Thyroid gland (tissue), 4 donors: ENCODE measurements at regions not wholly inside any gene's neighbourhood (a gene's known extent, or its start where the extent isn't known, plus 50 kb on each side); places are given as distances from the start of the nearest gene placed in this dataset.
"Not testable (repeated sequence)": the region's sequence is repeated elsewhere in the genome, so short reads cannot be mapped to it uniquely, and the experiment has no call there.

ENCODE experiments used
- DNase-seq, 2 donors: peaks; one replicate each; pipeline ENCODE4 v3.0.0-alpha.2; 2019
- H3K27ac ChIP-seq, 3 donors: fragments of 200-600 bp; sonication (generic); 1 replicate in 2 of 3; 2 replicates in 1 of 3; pipeline ENCODE4 v1.5.1; 2016 to 2019; ENCODE audit warnings: mild to moderate bottlenecking in 1 of 3, moderate library complexity in 1 of 3
- H3K27me3 ChIP-seq: fragments of 200-600 bp; sonication (generic); one replicate; pipeline ENCODE4 v1.5.1; 2019
- H3K36me3 ChIP-seq, 2 donors: fragments of 200-600 bp; sonication (generic); one replicate each; pipeline ENCODE4 v1.5.1; 2016 to 2019
- H3K4me1 ChIP-seq, 2 donors: fragments of 200-600 bp; sonication (generic); one replicate each; pipeline ENCODE4 v1.5.1; 2017 to 2019
- H3K4me3 ChIP-seq, 3 donors: fragments of 200-600 bp; sonication (generic); replicated peaks in 1 of 3; 1 replicate in 2 of 3; 2 replicates in 1 of 3; pipeline ENCODE4 v1.5.1; 2016; ENCODE audit warnings: mild to moderate bottlenecking in 1 of 3
- H3K9me3 ChIP-seq: fragments of 200-600 bp; sonication (generic); one replicate; pipeline ENCODE4 v1.5.1; 2017
- CTCF ChIP-seq, 6 experiments: fragments of 200-600 bp in 3 of 6; fragments of 450-650 bp in 3 of 6; sonication (generic) in 3 of 6; IDR thresholded peaks; one replicate each; pipeline ENCODE4 v1.5.1; 2016 to 2019; ENCODE audit warnings: antibody characterized with exemption in 6 of 6, mild to moderate bottlenecking in 2 of 6, inconsistent platforms in 1 of 6, moderate library complexity in 1 of 6
- POLR2A ChIP-seq, 2 donors: fragments of 450-650 bp; IDR thresholded peaks; one replicate each; pipeline ENCODE4 v1.6.1; 2017; ENCODE audit warnings: antibody characterized with exemption in 2 of 2, mild to moderate bottlenecking in 2 of 2, moderate library complexity in 1 of 2
- WGBS, 2 donors: methylation state at CpG; one replicate each; pipeline ENCODE4 v1.1.5; 2017; 5-methylcytosine and 5-hydroxymethylcytosine counted together
- intact Hi-C: fragments of 100-400 bp; cut with DNase I; formaldehyde crosslinking; loops from one replicate; pipeline ENCODE4 v1.15.1; 2023

- H3K9me3 ChIP-seq, H3K27ac ChIP-seq, intact Hi-C loops, H3K36me3 ChIP-seq, H3K27me3 ChIP-seq, DNase-seq, H3K4me3 ChIP-seq: not testable (repeated sequence)
- 90 to 92% methylated on average over 16 of the region's 16 CpGs for WGBS, 2 donors
- H3K4me1 ChIP-seq: peaks cover 9 to 11% of the 10 kb centered on the region in 2 donors
These were observed 182.6 kb downstream of the CD83 start for GRCh38 chr6:14300189-14300588.

GRCh38 chr6:14300721-14301120, 183.1 kb downstream of the CD83 start:
- DNase-seq, H3K27ac ChIP-seq, H3K36me3 ChIP-seq, H3K27me3 ChIP-seq, H3K9me3 ChIP-seq, intact Hi-C loops, H3K4me3 ChIP-seq: not testable (repeated sequence)
- peaks cover 15% of the 10 kb centered on the region in 2 donors for H3K4me1 ChIP-seq
- 94 to 96% methylated on average over 6 of the region's 9 CpGs for WGBS, 2 donors

- H3K4me3 ChIP-seq, intact Hi-C loops, DNase-seq, H3K36me3 ChIP-seq, H3K27me3 ChIP-seq, H3K9me3 ChIP-seq, H3K27ac ChIP-seq: not testable (repeated sequence)
- 92 to 95% methylated on average over 9 of the region's 9 CpGs for WGBS, 2 donors
- peaks cover 19 to 23% of the 10 kb centered on the region in 2 donors for H3K4me1 ChIP-seq
These were observed 183.9 kb downstream of the CD83 start for GRCh38 chr6:14301477-14301876.

- no peak for TF ChIP-seq CTCF (IDR thresholded peaks at IDR 0.05)
- TF ChIP-seq POLR2A (IDR thresholded peaks at IDR 0.05): no peak
- intact Hi-C loops: no loop called here
- DNase-seq: no peak
- no peaks in the 10 kb centered on the region for H3K9me3 ChIP-seq
- H3K4me1 ChIP-seq: peaks cover 25 to 28% of the 10 kb centered on the region in 2 donors
- peak overlapping the region in 1 of 3 donors; percentile 77 for H3K27ac ChIP-seq
- WGBS, 2 donors: 93% methylated on average over 5 of the region's 5 CpGs
- no peaks in the 10 kb centered on the region for H3K36me3 ChIP-seq
- H3K27me3 ChIP-seq: no peaks in the 10 kb centered on the region
- no peak overlapping the region for H3K4me3 ChIP-seq
These were observed 187.6 kb downstream of the CD83 start for GRCh38 chr6:14305131-14305530.

- no peaks in the 10 kb centered on the region for H3K27me3 ChIP-seq
- no peaks in the 10 kb centered on the region for H3K36me3 ChIP-seq
- H3K4me3 ChIP-seq: no peak overlapping the region
- intact Hi-C loops: no loop called here
- no peak for TF ChIP-seq POLR2A (IDR thresholded peaks at IDR 0.05)
- TF ChIP-seq CTCF (IDR thresholded peaks at IDR 0.05): no peak
- peak overlapping the region; percentile 56 to 77 (median 69) for H3K27ac ChIP-seq
- 63 to 67% methylated on average over 2 of the region's 2 CpGs for WGBS, 2 donors
- peaks cover 25 to 28% of the 10 kb centered on the region in 2 donors for H3K4me1 ChIP-seq
- no peaks in the 10 kb centered on the region for H3K9me3 ChIP-seq
- no peak for DNase-seq
These were observed 188.1 kb downstream of the CD83 start for GRCh38 chr6:14305624-14306023.

GRCh38 chr6:14306151-14306906, 188.8 kb downstream of the CD83 start:
- H3K4me3 ChIP-seq: no peak overlapping the region
- peaks cover 25 to 28% of the 10 kb centered on the region in 2 donors for H3K4me1 ChIP-seq
- peak overlapping the region; percentile 56 to 77 (median 69) for H3K27ac ChIP-seq
- WGBS, 2 donors: 47 to 52% methylated on average over 11 of the region's 11 CpGs
- no peaks in the 10 kb centered on the region for H3K27me3 ChIP-seq
- TF ChIP-seq CTCF (IDR thresholded peaks at IDR 0.05) (no peak), POLR2A (IDR thresholded peaks at IDR 0.05) (no peak)
- no peaks in the 10 kb centered on the region for H3K9me3 ChIP-seq
- DNase-seq: peak; percentile 31 to 32
- intact Hi-C loops: no loop called here
- no peaks in the 10 kb centered on the region for H3K36me3 ChIP-seq
